KMS-11 (cell line): ENCODE measurements at regions not wholly inside any gene's neighbourhood (a gene's known extent, or its start where the extent isn't known, plus 50 kb on each side); places are given as distances from the start of the nearest gene placed in this dataset.

Source experiments
- H2AFZ ChIP-seq: fragments of 200-600 bp; sonication (generic); 2 replicates; pipeline ENCODE4 v1.6.1; 2016; ENCODE audit warnings: antibody characterized with exemption, mixed run types, low read depth
- H3K27ac ChIP-seq: fragments of 200-600 bp; sonication (generic); 2 replicates; pipeline ENCODE4 v1.6.1; 2016; ENCODE audit warnings: mild to moderate bottlenecking, mixed run types
- H3K27me3 ChIP-seq: fragments of 200-600 bp; sonication (generic); 2 replicates; pipeline ENCODE4 v1.6.1; 2017; ENCODE audit warnings: mild to moderate bottlenecking, low read depth, mixed run types, moderate library complexity; ENCODE audit not compliant: insufficient read depth
- H3K36me3 ChIP-seq: fragments of 200-600 bp; sonication (generic); 2 replicates; pipeline ENCODE4 v1.6.1; 2017; ENCODE audit warnings: mild to moderate bottlenecking, mixed run types; ENCODE audit not compliant: insufficient read depth
- H3K4me1 ChIP-seq: fragments of 200-600 bp; sonication (generic); 2 replicates; pipeline ENCODE4 v1.6.1; 2016; ENCODE audit warnings: mild to moderate bottlenecking, low read depth, mixed run types; ENCODE audit not compliant: poor library complexity, severe bottlenecking
- H3K4me2 ChIP-seq: fragments of 200-600 bp; sonication (generic); 2 replicates; pipeline ENCODE4 v1.7.0; 2016; ENCODE audit warnings: mild to moderate bottlenecking, mixed run types
- H3K4me3 ChIP-seq: fragments of 200-600 bp; sonication (generic); IDR thresholded peaks from 2 replicates; pipeline ENCODE4 v1.6.1; 2017; ENCODE audit warnings: low read depth, low read length, mixed read lengths; ENCODE audit not compliant: insufficient read depth
- H3K79me2 ChIP-seq: fragments of 200-600 bp; sonication (generic); 2 replicates; pipeline ENCODE4 v1.6.1; 2016; ENCODE audit warnings: low read depth, mixed run types; ENCODE audit not compliant: insufficient read depth
- H3K9ac ChIP-seq: fragments of 200-600 bp; sonication (generic); 2 replicates; pipeline ENCODE4 v1.6.1; 2016; ENCODE audit warnings: mild to moderate bottlenecking, mixed run types
- H4K20me1 ChIP-seq: fragments of 200-600 bp; sonication (generic); 2 replicates; pipeline ENCODE4 v1.6.1; 2016; ENCODE audit warnings: mild to moderate bottlenecking, mixed run types; ENCODE audit not compliant: insufficient read depth
- CTCF ChIP-seq: fragments of 200-600 bp; sonication (generic); conservative IDR thresholded peaks from 2 replicates; pipeline ENCODE4 v1.6.1; 2017; ENCODE audit warnings: low read depth, mild to moderate bottlenecking, antibody characterized with exemption, low read length, moderate library complexity, mixed read lengths

- H3K36me3 ChIP-seq = no peaks in the 10 kb centered on the region
Observed at GRCh38 chr11:130790689-130791088, 125.6 kb downstream of the SNX19 start.

GRCh38 chr11:130792772-130793171 lies 123.5 kb downstream of the SNX19 start:
- no peak overlapping the region for H3K9ac ChIP-seq
- H4K20me1 ChIP-seq = no peaks in the 10 kb centered on the region
- no peak for TF ChIP-seq CTCF
- H3K36me3 ChIP-seq = no peaks in the 10 kb centered on the region
- no peaks in the 10 kb centered on the region for H3K4me1 ChIP-seq
- no peak overlapping the region for H3K4me2 ChIP-seq
- H3K79me2 ChIP-seq = no peaks in the 10 kb centered on the region
- no peak overlapping the region for H2AFZ ChIP-seq
- H3K27me3 ChIP-seq = no peaks in the 10 kb centered on the region
- H3K27ac ChIP-seq = no peak overlapping the region
- H3K4me3 ChIP-seq = no peak overlapping the region

More at GRCh38 chr11:130790689-130791088, 125.6 kb downstream of the SNX19 start:
- no peak for TF ChIP-seq CTCF
- H3K4me1 ChIP-seq = no peaks in the 10 kb centered on the region
- no peak overlapping the region for H3K4me2 ChIP-seq
- no peak overlapping the region for H2AFZ ChIP-seq
- H4K20me1 ChIP-seq = no peaks in the 10 kb centered on the region
- H3K27ac ChIP-seq = no peak overlapping the region
- no peak overlapping the region for H3K9ac ChIP-seq
- no peak overlapping the region for H3K4me3 ChIP-seq
- H3K27me3 ChIP-seq = no peaks in the 10 kb centered on the region
- no peaks in the 10 kb centered on the region for H3K79me2 ChIP-seq

- Histone ChIP-seq H2AFZ (no peak overlapping the region), H3K4me1 (no peaks in the 10 kb centered on the region), H4K20me1 (no peaks in the 10 kb centered on the region), H3K4me3 (no peak overlapping the region), H3K79me2 (no peaks in the 10 kb centered on the region), H3K27ac (no peak overlapping the region), H3K36me3 (no peaks in the 10 kb centered on the region), H3K9ac (no peak overlapping the region), H3K4me2 (no peak overlapping the region), H3K27me3 (no peaks in the 10 kb centered on the region)
- no peak for TF ChIP-seq CTCF
Observed at GRCh38 chr11:130796828-130797227, 119.5 kb downstream of the SNX19 start.

DNA sequence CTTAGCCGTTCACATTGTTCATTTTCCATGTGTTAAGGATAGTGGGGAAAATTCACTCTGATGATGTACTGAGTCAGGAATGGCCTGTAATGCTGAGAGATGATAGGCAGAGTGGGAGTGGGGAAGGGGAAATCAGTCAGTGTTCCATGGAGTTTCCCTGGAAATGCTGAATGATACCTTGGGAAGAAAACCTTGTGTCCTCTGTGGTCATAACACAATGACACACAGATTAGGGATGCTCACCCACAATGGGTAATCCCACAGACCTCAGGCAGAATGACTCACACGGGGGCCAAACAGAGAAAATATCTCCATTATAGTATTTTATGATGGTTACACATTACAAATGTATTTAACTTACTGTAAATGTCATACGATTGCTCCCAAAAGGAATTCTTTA lies 118.0 kb downstream of the SNX19 start:
- no peaks in the 10 kb centered on the region for H4K20me1 ChIP-seq
- H3K27me3 ChIP-seq = no peaks in the 10 kb centered on the region
- no peak overlapping the region for H3K4me2 ChIP-seq
- no peaks in the 10 kb centered on the region for H3K4me1 ChIP-seq
- H3K36me3 ChIP-seq = no peaks in the 10 kb centered on the region
- no peak overlapping the region for H3K27ac ChIP-seq
- no peak overlapping the region for H3K4me3 ChIP-seq
- H3K79me2 ChIP-seq = no peaks in the 10 kb centered on the region
- no peak overlapping the region for H2AFZ ChIP-seq
- TF ChIP-seq CTCF = no peak
- H3K9ac ChIP-seq = no peak overlapping the region

GRCh38 chr11:130798801-130799200 lies 117.5 kb downstream of the SNX19 start:
- H4K20me1 ChIP-seq = no peaks in the 10 kb centered on the region
- no peak overlapping the region for H2AFZ ChIP-seq
- H3K27ac ChIP-seq = no peak overlapping the region
- no peaks in the 10 kb centered on the region for H3K79me2 ChIP-seq
- no peak overlapping the region for H3K4me3 ChIP-seq
- TF ChIP-seq CTCF = no peak
- H3K27me3 ChIP-seq = no peaks in the 10 kb centered on the region
- no peak overlapping the region for H3K9ac ChIP-seq
- H3K36me3 ChIP-seq = no peaks in the 10 kb centered on the region
- H3K4me1 ChIP-seq = no peaks in the 10 kb centered on the region
- no peak overlapping the region for H3K4me2 ChIP-seq
